Ascending aorta (tissue), 2 donors: ENCODE measurements at regions not wholly inside any gene's neighbourhood (a gene's known extent, or its start where the extent isn't known, plus 50 kb on each side); places are given as distances from the start of the nearest gene placed in this dataset.
"Not testable (repeated sequence)": the region's sequence is repeated elsewhere in the genome, so short reads cannot be mapped to it uniquely, and the experiment has no call there.

Source experiments
- DNase-seq, 2 donors: peaks; one replicate each; pipeline ENCODE4 v3.0.0-alpha.2; 2019; ENCODE audit warnings: low spot score in 2 of 2
- H3K27ac ChIP-seq, 2 donors: fragments of 200-600 bp; sonication (generic); one replicate each; pipeline ENCODE4 v1.5.1; 2016 to 2017; ENCODE audit warnings: mild to moderate bottlenecking in 1 of 2
- H3K27me3 ChIP-seq: fragments of 200-600 bp; sonication (generic); one replicate; pipeline ENCODE4 v1.5.1; 2017
- H3K36me3 ChIP-seq, 2 donors: fragments of 200-600 bp; sonication (generic); one replicate each; pipeline ENCODE4 v1.5.1; 2016
- H3K4me1 ChIP-seq, 2 donors: fragments of 200-600 bp; sonication (generic); one replicate each; pipeline ENCODE4 v1.5.1; 2016 to 2017; ENCODE audit warnings: mild to moderate bottlenecking in 1 of 2
- H3K4me3 ChIP-seq, 2 donors: fragments of 200-600 bp; sonication (generic); one replicate each; pipeline ENCODE4 v1.5.1; 2016 to 2017; ENCODE audit warnings: mild to moderate bottlenecking in 1 of 2
- H3K9me3 ChIP-seq, 2 donors: fragments of 200-600 bp; sonication (generic); one replicate each; pipeline ENCODE4 v1.5.1; 2016
- intact Hi-C: fragments of 100-400 bp; cut with DNase I; formaldehyde crosslinking; loops from one replicate; pipeline ENCODE4 v1.15.1; 2023
- TF ChIP-seq, protein P1 (sequence below), 3 experiments: fragments of 200-600 bp in 2 of 3; fragments of 450-650 bp in 1 of 3; sonication (generic) in 2 of 3; IDR thresholded peaks; one replicate each; pipeline ENCODE4 v1.5.1; 2016 to 2019; ENCODE audit warnings: antibody characterized with exemption in 3 of 3, mild to moderate bottlenecking in 1 of 3, moderate library complexity in 1 of 3

DNA sequence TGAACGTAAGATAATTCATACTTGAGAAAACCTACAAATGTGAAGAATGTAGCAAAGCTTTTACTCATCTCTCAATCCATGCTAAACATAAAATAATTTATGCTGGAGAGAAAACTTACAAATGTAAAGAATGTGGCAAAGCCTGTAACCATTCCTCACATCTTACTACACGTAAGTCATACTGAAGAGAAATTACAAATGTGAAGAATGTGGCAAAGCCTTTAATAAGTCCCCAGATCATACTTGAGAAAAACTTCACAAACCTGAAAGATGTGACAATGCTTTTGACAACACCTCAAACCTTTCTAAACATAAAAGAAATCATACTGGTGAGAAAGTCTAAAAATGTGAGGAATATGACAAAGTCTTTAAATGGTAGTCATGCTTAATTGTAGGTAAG lies 89.4 kb downstream of the ZNF675 start:
- TF ChIP-seq, protein P1, sequence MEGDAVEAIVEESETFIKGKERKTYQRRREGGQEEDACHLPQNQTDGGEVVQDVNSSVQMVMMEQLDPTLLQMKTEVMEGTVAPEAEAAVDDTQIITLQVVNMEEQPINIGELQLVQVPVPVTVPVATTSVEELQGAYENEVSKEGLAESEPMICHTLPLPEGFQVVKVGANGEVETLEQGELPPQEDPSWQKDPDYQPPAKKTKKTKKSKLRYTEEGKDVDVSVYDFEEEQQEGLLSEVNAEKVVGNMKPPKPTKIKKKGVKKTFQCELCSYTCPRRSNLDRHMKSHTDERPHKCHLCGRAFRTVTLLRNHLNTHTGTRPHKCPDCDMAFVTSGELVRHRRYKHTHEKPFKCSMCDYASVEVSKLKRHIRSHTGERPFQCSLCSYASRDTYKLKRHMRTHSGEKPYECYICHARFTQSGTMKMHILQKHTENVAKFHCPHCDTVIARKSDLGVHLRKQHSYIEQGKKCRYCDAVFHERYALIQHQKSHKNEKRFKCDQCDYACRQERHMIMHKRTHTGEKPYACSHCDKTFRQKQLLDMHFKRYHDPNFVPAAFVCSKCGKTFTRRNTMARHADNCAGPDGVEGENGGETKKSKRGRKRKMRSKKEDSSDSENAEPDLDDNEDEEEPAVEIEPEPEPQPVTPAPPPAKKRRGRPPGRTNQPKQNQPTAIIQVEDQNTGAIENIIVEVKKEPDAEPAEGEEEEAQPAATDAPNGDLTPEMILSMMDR (IDR thresholded peaks at IDR 0.05), result no peak
- intact Hi-C loops, result no loop called here
- H3K27me3 ChIP-seq, result no peaks in the 10 kb centered on the region
- peaks cover 0 to 3% of the 10 kb centered on the region in 2 donors for H3K9me3 ChIP-seq
- no peak overlapping the region for H3K4me3 ChIP-seq
- no peaks in the 10 kb centered on the region for H3K4me1 ChIP-seq
- no peak overlapping the region for H3K27ac ChIP-seq
- DNase-seq, result no peak
- H3K36me3 ChIP-seq, result no peaks in the 10 kb centered on the region

DNA sequence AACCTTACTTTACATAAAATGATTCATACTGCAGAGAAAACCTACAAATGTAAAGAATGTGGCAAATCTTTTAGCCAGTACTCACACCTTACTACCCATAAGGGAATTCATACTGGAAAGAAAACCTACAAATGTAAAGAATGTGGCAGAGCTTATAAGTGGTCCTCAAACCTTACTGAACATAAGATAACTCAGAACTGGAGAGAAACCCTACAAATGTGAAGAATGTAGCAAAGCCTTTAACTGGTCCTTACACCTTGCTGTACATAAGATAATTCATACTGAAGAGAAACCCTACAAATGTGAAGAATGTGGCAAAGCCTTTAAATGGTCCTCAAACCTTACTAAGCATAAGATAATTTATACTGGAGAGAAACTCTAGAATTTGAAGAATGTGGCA lies 90.1 kb downstream of the ZNF675 start:
- intact Hi-C loops, result no loop called here
- no peaks in the 10 kb centered on the region for H3K36me3 ChIP-seq
- H3K27ac ChIP-seq, result no peak overlapping the region
- no peaks in the 10 kb centered on the region for H3K4me1 ChIP-seq
- DNase-seq, result no peak
- peaks cover 0 to 3% of the 10 kb centered on the region in 2 donors for H3K9me3 ChIP-seq
- H3K27me3 ChIP-seq, result no peaks in the 10 kb centered on the region
- H3K4me3 ChIP-seq, result no peak overlapping the region
- TF ChIP-seq, protein P1 (IDR thresholded peaks at IDR 0.05), result no peak

DNA sequence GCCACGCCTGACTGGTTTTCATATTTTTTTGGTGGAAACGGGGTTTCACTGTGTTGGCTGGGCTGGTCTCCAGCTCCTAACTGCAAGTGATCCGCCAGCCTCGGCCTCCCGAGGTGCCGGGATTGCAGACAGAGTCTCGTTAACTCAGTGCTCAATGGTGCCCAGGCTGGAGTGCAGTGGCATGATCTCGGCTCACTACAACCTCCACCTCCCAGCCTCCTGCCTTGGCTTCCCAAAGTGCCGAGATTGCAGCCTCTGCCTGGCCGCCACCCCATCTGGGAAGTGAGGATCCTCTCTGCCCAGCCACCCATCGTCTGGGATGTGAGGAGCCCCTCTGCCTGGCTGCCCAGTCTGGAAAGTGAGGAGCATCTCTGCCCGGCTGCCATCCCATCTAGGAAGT lies 92.7 kb downstream of the ZNF675 start:
- H3K9me3 ChIP-seq, H3K4me3 ChIP-seq, H3K4me1 ChIP-seq, H3K36me3 ChIP-seq, H3K27ac ChIP-seq, H3K27me3 ChIP-seq, intact Hi-C loops, DNase-seq: not testable (repeated sequence)

DNA sequence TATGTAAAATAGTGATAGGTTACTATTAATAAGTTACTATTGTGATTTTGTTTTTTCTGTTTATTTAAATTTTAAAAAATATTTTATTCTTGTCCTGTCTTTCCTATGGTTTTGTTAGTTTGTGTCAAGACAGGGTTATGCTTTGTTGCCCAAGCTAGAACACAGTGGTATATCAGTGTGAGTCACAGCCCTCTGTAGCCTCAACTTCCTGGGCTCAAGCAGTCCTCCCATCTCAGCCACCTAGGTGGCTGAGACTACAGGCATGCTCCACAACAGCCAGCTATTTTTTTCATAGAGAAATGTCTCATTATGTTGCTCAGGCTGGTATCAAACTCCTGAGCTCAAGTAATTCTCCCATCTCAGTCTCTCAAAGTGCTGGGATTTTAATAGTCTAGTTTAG lies 99.5 kb downstream of the ZNF675 start:
- TF ChIP-seq, protein P1 (IDR thresholded peaks at IDR 0.05), result no peak
- no peaks in the 10 kb centered on the region for H3K4me1 ChIP-seq
- H3K4me3 ChIP-seq, result no peak overlapping the region
- H3K36me3 ChIP-seq, result no peaks in the 10 kb centered on the region
- intact Hi-C loops, result no loop called here
- H3K27me3 ChIP-seq, result no peaks in the 10 kb centered on the region
- no peaks in the 10 kb centered on the region for H3K9me3 ChIP-seq
- H3K27ac ChIP-seq, result no peak overlapping the region
- no peak for DNase-seq

DNA sequence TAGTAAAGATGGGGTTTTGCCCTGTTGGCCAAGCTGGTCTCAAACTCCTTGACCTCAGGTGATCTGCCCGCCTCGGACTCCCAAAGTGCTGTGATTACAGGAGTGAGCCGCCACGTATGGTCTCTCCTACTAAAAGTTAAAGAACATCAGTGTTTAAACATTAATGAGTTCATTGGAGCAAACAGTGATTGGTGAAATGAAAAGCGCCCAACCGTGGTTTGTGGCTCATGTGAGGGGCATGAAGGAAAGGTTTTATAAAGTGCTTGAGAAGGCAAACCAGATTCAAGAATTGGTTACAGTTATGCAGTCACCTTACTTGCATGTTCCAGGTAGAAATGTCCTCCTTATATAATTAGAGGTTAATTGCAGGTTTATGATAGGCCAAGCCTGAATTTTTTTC lies 109.5 kb downstream of the ZNF675 start:
- TF ChIP-seq, protein P1 (IDR thresholded peaks at IDR 0.05), result no peak
- intact Hi-C loops, result no loop called here
- no peak for DNase-seq
- Histone ChIP-seq H3K4me3 (no peak overlapping the region), H3K4me1 (no peaks in the 10 kb centered on the region), H3K9me3 (peaks cover 0 to 6% of the 10 kb centered on the region in 2 donors), H3K36me3 (no peaks in the 10 kb centered on the region), H3K27ac (no peak overlapping the region), H3K27me3 (no peaks in the 10 kb centered on the region)

DNA sequence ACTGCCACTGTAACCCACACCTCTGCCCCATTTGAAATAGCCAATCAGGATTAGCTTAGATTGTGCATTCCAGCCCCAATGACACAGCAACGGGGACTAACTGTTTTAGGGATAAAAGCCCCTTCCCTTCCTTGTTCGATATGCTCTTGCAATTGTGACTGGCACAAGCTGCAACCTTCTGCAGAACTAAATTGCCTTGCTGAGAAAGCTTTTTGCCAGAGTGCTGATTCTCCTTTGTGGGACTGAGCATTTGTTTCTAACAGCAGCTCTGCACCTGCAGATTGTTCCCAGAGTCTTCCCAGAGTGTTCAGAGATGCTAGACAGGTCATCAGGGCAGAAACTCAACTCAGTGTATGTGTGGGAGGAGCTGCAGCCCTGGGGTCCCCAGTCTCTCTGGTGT lies 115.8 kb downstream of the ZNF675 start:
- TF ChIP-seq, protein P1 (IDR thresholded peaks at IDR 0.05), result no peak
- H3K36me3 ChIP-seq, result no peaks in the 10 kb centered on the region
- no peaks in the 10 kb centered on the region for H3K27me3 ChIP-seq
- intact Hi-C loops, result no loop called here
- DNase-seq, result no peak
- no peaks in the 10 kb centered on the region for H3K4me1 ChIP-seq
- no peak overlapping the region for H3K4me3 ChIP-seq
- peaks cover 13 to 34% of the 10 kb centered on the region in 2 donors for H3K9me3 ChIP-seq
- no peak overlapping the region for H3K27ac ChIP-seq

DNA sequence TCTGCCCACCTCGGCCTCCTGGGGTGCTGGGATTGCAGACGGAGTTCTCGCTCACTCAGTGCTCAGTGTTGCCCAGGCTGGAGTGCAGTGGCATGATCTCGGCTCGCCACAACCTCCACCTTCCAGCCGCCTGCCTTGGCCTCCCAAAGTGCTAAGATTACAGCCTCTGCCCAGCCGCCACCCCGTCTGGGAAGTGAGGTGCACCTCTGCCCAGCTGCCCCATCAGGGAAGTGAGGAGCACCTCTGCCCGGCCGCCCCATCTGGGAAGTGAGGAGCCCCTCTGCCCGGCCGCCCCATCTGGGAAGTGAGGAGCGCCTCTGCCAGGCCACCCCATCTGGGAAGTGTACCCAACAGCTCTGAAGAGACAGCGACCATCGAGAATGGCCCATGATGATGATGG lies 118.9 kb downstream of the ZNF675 start:
- DNase-seq, H3K4me1 ChIP-seq, H3K4me3 ChIP-seq, intact Hi-C loops, H3K27ac ChIP-seq, H3K27me3 ChIP-seq, H3K36me3 ChIP-seq: not testable (repeated sequence)
- peaks cover 13 to 34% of the 10 kb centered on the region in 2 donors for H3K9me3 ChIP-seq
